Fibroblast of skin of right biceps (primary cell): ENCODE measurements at regions not wholly inside any gene's neighbourhood (a gene's known extent, or its start where the extent isn't known, plus 50 kb on each side); places are given as distances from the start of the nearest gene placed in this dataset.
"Not testable (repeated sequence)": the region's sequence is repeated elsewhere in the genome, so short reads cannot be mapped to it uniquely, and the experiment has no call there.

ENCODE experiments used
- DNase-seq: peaks from one replicate; pipeline ENCODE4 v3.0.0-alpha.2; 2013

- DNase-seq = no peak
Measured at GRCh38 chr6:66516377-66516776, 809.4 kb upstream of the EYS start.

- DNase-seq = peak; percentile 78
Measured at GRCh38 chr6:66508433-66508832, 801.4 kb upstream of the EYS start.

GRCh38 chr6:66499851-66500250 lies 792.8 kb upstream of the EYS start:
- DNase-seq = peak; percentile 64

GRCh38 chr6:66496659-66497058 lies 789.6 kb upstream of the EYS start:
- peak; percentile 19 for DNase-seq

GRCh38 chr6:66494643-66495042 lies 787.6 kb upstream of the EYS start:
- not testable (repeated sequence) for DNase-seq

GRCh38 chr6:66489269-66489987 lies 782.4 kb upstream of the EYS start:
- DNase-seq = no peak

GRCh38 chr6:66481216-66481615 lies 774.2 kb upstream of the EYS start:
- DNase-seq = no peak

- DNase-seq = peak; percentile 35
Measured at GRCh38 chr6:66478705-66479104, 771.7 kb upstream of the EYS start.

GRCh38 chr6:66435321-66435720 lies 728.3 kb upstream of the EYS start:
- DNase-seq = peak; percentile 15

GRCh38 chr6:66429210-66429609 lies 722.2 kb upstream of the EYS start:
- peak; percentile 81 for DNase-seq

- no peak for DNase-seq
Measured at GRCh38 chr6:66423047-66423446, 716.0 kb upstream of the EYS start.

GRCh38 chr6:66421570-66421969 lies 714.5 kb upstream of the EYS start:
- peak; percentile 8 for DNase-seq

GRCh38 chr6:66418906-66419305 lies 711.9 kb upstream of the EYS start:
- DNase-seq = peak; percentile 10

- DNase-seq = no peak
Measured at GRCh38 chr6:66403966-66404365, 696.9 kb upstream of the EYS start.

- no peak for DNase-seq
Measured at GRCh38 chr6:66402873-66403272, 695.8 kb upstream of the EYS start.

GRCh38 chr6:66396549-66396948 lies 689.5 kb upstream of the EYS start:
- no peak for DNase-seq

- DNase-seq = no peak
Measured at GRCh38 chr6:66396145-66396544, 689.1 kb upstream of the EYS start.

GRCh38 chr6:66390393-66390792 lies 683.4 kb upstream of the EYS start:
- no peak for DNase-seq

- DNase-seq = peak; percentile 66
Measured at GRCh38 chr6:66376001-66376400, 669.0 kb upstream of the EYS start.

GRCh38 chr6:66369407-66369806 lies 662.4 kb upstream of the EYS start:
- DNase-seq = no peak

- no peak for DNase-seq
Measured at GRCh38 chr6:66362888-66363287, 655.9 kb upstream of the EYS start.

GRCh38 chr6:66361886-66362285 lies 654.9 kb upstream of the EYS start:
- DNase-seq = no peak

- no peak for DNase-seq
Measured at GRCh38 chr6:66357781-66358180, 650.8 kb upstream of the EYS start.

- no peak for DNase-seq
Measured at GRCh38 chr6:66355471-66355870, 648.4 kb upstream of the EYS start.

GRCh38 chr6:66344796-66345195 lies 637.8 kb upstream of the EYS start:
- peak; percentile 14 for DNase-seq
